ENCODE measurements at regions not wholly inside any gene's neighbourhood (a gene's known extent, or its start where the extent isn't known, plus 50 kb on each side); places are given as distances from the start of the nearest gene placed in this dataset.

DNA sequence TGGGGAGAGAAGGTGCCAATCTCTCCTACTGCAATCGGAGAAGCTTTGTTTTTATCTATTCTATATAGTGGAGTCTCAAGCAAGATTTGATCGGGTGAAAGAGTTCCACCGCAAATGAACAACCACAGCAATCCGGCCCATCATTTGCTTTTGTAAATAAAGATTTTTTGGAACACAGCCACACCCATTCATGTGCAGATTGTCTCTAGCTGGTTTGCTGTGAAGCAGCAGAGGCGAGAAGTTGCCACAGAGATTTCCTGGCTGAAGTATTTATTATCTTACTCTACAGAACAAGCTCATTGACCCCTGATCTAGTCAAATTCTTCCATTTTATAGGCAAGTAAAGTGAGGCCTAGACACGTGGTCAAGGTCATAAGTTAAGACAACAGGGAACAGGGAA lies 195.5 kb upstream of the TNRC6C start:
- TF ChIP-seq, protein P1, sequence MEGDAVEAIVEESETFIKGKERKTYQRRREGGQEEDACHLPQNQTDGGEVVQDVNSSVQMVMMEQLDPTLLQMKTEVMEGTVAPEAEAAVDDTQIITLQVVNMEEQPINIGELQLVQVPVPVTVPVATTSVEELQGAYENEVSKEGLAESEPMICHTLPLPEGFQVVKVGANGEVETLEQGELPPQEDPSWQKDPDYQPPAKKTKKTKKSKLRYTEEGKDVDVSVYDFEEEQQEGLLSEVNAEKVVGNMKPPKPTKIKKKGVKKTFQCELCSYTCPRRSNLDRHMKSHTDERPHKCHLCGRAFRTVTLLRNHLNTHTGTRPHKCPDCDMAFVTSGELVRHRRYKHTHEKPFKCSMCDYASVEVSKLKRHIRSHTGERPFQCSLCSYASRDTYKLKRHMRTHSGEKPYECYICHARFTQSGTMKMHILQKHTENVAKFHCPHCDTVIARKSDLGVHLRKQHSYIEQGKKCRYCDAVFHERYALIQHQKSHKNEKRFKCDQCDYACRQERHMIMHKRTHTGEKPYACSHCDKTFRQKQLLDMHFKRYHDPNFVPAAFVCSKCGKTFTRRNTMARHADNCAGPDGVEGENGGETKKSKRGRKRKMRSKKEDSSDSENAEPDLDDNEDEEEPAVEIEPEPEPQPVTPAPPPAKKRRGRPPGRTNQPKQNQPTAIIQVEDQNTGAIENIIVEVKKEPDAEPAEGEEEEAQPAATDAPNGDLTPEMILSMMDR (IDR thresholded peaks at IDR 0.05) = no peak
- no peak for TF ChIP-seq ZFX (IDR thresholded peaks at IDR 0.05; ENCODE audit: borderline replicate concordance)

All from 22Rv1 (cell line).